Stimulated activated CD4-positive, alpha-beta T cell treated with anti-CD3 and anti-CD28 coated beads, Interleukin-12 subunit alpha, Interleukin-12 subunit beta, amount 100 ng/mL, for 48 hours (primary cell): ENCODE measurements at regions not wholly inside any gene's neighbourhood (a gene's known extent, or its start where the extent isn't known, plus 50 kb on each side); places are given as distances from the start of the nearest gene placed in this dataset.
"Not testable (repeated sequence)": the region's sequence is repeated elsewhere in the genome, so short reads cannot be mapped to it uniquely, and the experiment has no call there.

Experiments used
- DNase-seq, 3 donors: peaks; one replicate each; pipeline ENCODE4 v3.0.0-alpha.2; 2020; ENCODE audit warnings: low read depth in 2 of 3, low spot score in 1 of 3

- no peak for DNase-seq
These were observed 84.3 kb upstream of the SYN3 start for GRCh38 chr22:33142282-33143055.

- no peak for DNase-seq
These were observed 81.8 kb upstream of the SYN3 start for GRCh38 chr22:33139937-33140336.

- not testable (repeated sequence) for DNase-seq
These were observed 80.2 kb upstream of the SYN3 start for GRCh38 chr22:33138333-33138732.

- no peak for DNase-seq
These were observed 72.3 kb upstream of the SYN3 start for GRCh38 chr22:33130473-33130872.

GRCh38 chr22:33129621-33130020 is 71.4 kb upstream of the SYN3 start:
- no peak for DNase-seq

- DNase-seq = no peak
These were observed 68.7 kb upstream of the SYN3 start for GRCh38 chr22:33126881-33127280.

GRCh38 chr22:33124471-33124870 is 66.3 kb upstream of the SYN3 start:
- no peak for DNase-seq

GRCh38 chr22:33122439-33122838 is 64.3 kb upstream of the SYN3 start:
- DNase-seq = not testable (repeated sequence)

GRCh38 chr22:33119044-33119443 is 60.9 kb upstream of the SYN3 start:
- DNase-seq = no peak

- DNase-seq = no peak
These were observed 59.6 kb upstream of the SYN3 start for GRCh38 chr22:33117821-33118220.

GRCh38 chr22:33116841-33117547 is 58.8 kb upstream of the SYN3 start:
- no peak for DNase-seq

- no peak for DNase-seq
These were observed 56.4 kb upstream of the SYN3 start for GRCh38 chr22:33114565-33114964.

GRCh38 chr22:33112580-33112979 is 54.4 kb upstream of the SYN3 start:
- no peak for DNase-seq

- no peak for DNase-seq
These were observed 53.3 kb upstream of the SYN3 start for GRCh38 chr22:33111491-33111890.

- DNase-seq = no peak
These were observed 52.5 kb upstream of the SYN3 start for GRCh38 chr22:33110562-33111163.

GRCh38 chr22:33109514-33110430 is 51.6 kb upstream of the SYN3 start:
- DNase-seq = no peak

GRCh38 chr22:33108037-33108436 is 49.9 kb upstream of the SYN3 start:
- DNase-seq = no peak
